A549 (cell line): ENCODE measurements at regions not wholly inside any gene's neighbourhood (a gene's known extent, or its start where the extent isn't known, plus 50 kb on each side); places are given as distances from the start of the nearest gene placed in this dataset.

Source experiments
- ATAC-seq, 2 experiments: fragments of 200-7000 bp in 1 of 2; fragments of >200 bp in 1 of 2; cut with Nextera tagmentation in 1 of 2; cut with Tn5 transposase in 1 of 2; 3 replicates each; pipeline versions ENCODE4 v1.8.0 to v1.9.1; 2018 to 2020; ENCODE audit warnings: mild to moderate bottlenecking in 1 of 2, moderate library complexity in 1 of 2
- CTCF ChIA-PET: fragments of 300-600 bp; sonication (Branson Sonifier 250); formaldehyde crosslinking; extraction: SDS; loops from one replicate; lab custom pipeline; 2021; ENCODE audit warnings: antibody characterized with exemption, inconsistent platforms; lab: Yijun Ruan, JAX
- POLR2A ChIA-PET: fragments of 350-600 bp; formaldehyde crosslinking; extraction: SDS; loops from one replicate; lab custom pipeline; 2021; ENCODE audit warnings: antibody characterized with exemption, inconsistent platforms; lab: Yijun Ruan, JAX
- DNase-seq, 2 experiments: peaks; one replicate each; pipeline versions ENCODE4 v3.0.0 to v3.0.0-alpha.2; 2011 to 2016; ENCODE audit warnings: low read depth in 1 of 2, low spot score in 1 of 2
- FAIRE-seq: peaks from 2 replicates; lab custom pipeline; 2011; peaks lifted over from hg19 to GRCh38; lab: Jason Lieb, UNC
- H3K27ac ChIP-seq, 2 experiments: fragments of >200 bp; sonication (Bioruptor Twin); formaldehyde crosslinking; 3 replicates each; pipeline ENCODE4 v1.5.1; 2016 to 2017
- H3K4me1 ChIP-seq: fragments of >200 bp; sonication (Bioruptor Twin); formaldehyde crosslinking; 3 replicates; pipeline ENCODE4 v1.6.1; 2016
- H3K4me2 ChIP-seq: fragments of >200 bp; sonication (Bioruptor Twin); formaldehyde crosslinking; 3 replicates; pipeline ENCODE4 v1.6.1; 2016
- H3K4me3 ChIP-seq: fragments of >200 bp; sonication (Bioruptor Twin); formaldehyde crosslinking; 3 replicates; pipeline ENCODE4 v1.5.1; 2016
- H3K9me3 ChIP-seq: fragments of >200 bp; sonication (Bioruptor Twin); formaldehyde crosslinking; 3 replicates; pipeline ENCODE4 v1.6.1; 2016
- CBX2 ChIP-seq: fragments of 200-600 bp; sonication (generic); IDR thresholded peaks from 2 replicates; pipeline ENCODE4 v1.6.1; 2016; ENCODE audit warnings: low read depth, mild to moderate bottlenecking, borderline replicate concordance
- CBX8 ChIP-seq: fragments of 200-600 bp; sonication (generic); IDR thresholded peaks from 2 replicates; pipeline ENCODE4 v1.6.1; 2016
- CHD4 ChIP-seq: fragments of 200-600 bp; sonication (generic); IDR thresholded peaks from 2 replicates; pipeline ENCODE4 v1.6.1; 2016; ENCODE audit warnings: antibody characterized with exemption, mild to moderate bottlenecking, borderline replicate concordance
- E2F6 ChIP-seq: IDR thresholded peaks from 2 replicates; pipeline ENCODE4 v1.6.1; 2012; ENCODE audit warnings: low read depth, borderline replicate concordance
- EHF ChIP-seq: fragments of 250-450 bp; sonication (Bioruptor Pico); IDR thresholded peaks from 2 replicates; pipeline ENCODE4 v1.5.0; 2020; ENCODE audit warnings: mild to moderate bottlenecking
- ESRRA ChIP-seq: fragments of 150-350 bp; IDR thresholded peaks from 2 replicates; pipeline ENCODE4 v1.6.1; 2014; ENCODE audit warnings: mild to moderate bottlenecking, low read length, borderline replicate concordance
- FOSL2 ChIP-seq, 2 experiments: fragments of 450-650 bp in 1 of 2; fragments of >200 bp in 1 of 2; sonication (Bioruptor Twin) in 1 of 2; formaldehyde crosslinking; IDR thresholded peaks; 2 replicates each; pipeline versions ENCODE4 v1.5.0 to v1.6.1; 2016 to 2020; ENCODE audit warnings: mild to moderate bottlenecking in 1 of 2, moderate library complexity in 1 of 2
- FOXS1 ChIP-seq: fragments of 250-450 bp; sonication (Bioruptor Pico); IDR thresholded peaks from 2 replicates; pipeline ENCODE4 v1.5.0; 2020; ENCODE audit warnings: mild to moderate bottlenecking, moderate library complexity
- HES2 ChIP-seq: fragments of >200 bp; sonication (Bioruptor Twin); formaldehyde crosslinking; IDR thresholded peaks from 2 replicates; pipeline ENCODE4 v1.6.1; 2016
- HOXA7 ChIP-seq: fragments of 250-450 bp; sonication (Bioruptor Pico); IDR thresholded peaks from 2 replicates; pipeline ENCODE4 v1.5.0; 2020; ENCODE audit warnings: mild to moderate bottlenecking, moderate library complexity
- HOXB13 ChIP-seq: fragments of 250-450 bp; sonication (Bioruptor Pico); IDR thresholded peaks from 2 replicates; pipeline ENCODE4 v1.5.0; 2020; ENCODE audit warnings: low read depth, mild to moderate bottlenecking, moderate library complexity
- JUN ChIP-seq, 2 experiments: fragments of >200 bp; sonication (Bioruptor Twin); formaldehyde crosslinking; IDR thresholded peaks; 2 replicates in 1 of 2; 3 replicates in 1 of 2; pipeline ENCODE4 v1.6.1; 2016 to 2017
- MAFK ChIP-seq: fragments of 450-650 bp; IDR thresholded peaks from 2 replicates; pipeline ENCODE4 v1.6.1; 2014; ENCODE audit not compliant: partially characterized antibody
- NFE2L2 ChIP-seq: fragments of 150-350 bp; conservative IDR thresholded peaks from 2 replicates; pipeline ENCODE4 v1.6.1; 2014; ENCODE audit warnings: low read length
- POLR2A ChIP-seq: IDR thresholded peaks from 2 replicates; pipeline ENCODE4 v1.6.1; 2012; ENCODE audit warnings: mild to moderate bottlenecking, low read length
- RFX5 ChIP-seq: fragments of 450-650 bp; IDR thresholded peaks from 2 replicates; pipeline ENCODE4 v1.7.1; 2014; ENCODE audit warnings: antibody characterized with exemption, mild to moderate bottlenecking, moderate library complexity
- RNF2 ChIP-seq: fragments of 200-600 bp; sonication (generic); IDR thresholded peaks from 2 replicates; pipeline ENCODE4 v1.6.1; 2016; ENCODE audit warnings: low read depth, mild to moderate bottlenecking, antibody characterized with exemption, moderate library complexity, borderline replicate concordance
- SREBF2 ChIP-seq: fragments of 450-650 bp; IDR thresholded peaks from 2 replicates; pipeline ENCODE4 v1.6.1; 2014; ENCODE audit warnings: mild to moderate bottlenecking, moderate library complexity
- TP53 ChIP-seq: fragments of 250-450 bp; sonication (Bioruptor Pico); IDR thresholded peaks from 2 replicates; pipeline ENCODE4 v1.5.0; 2021; ENCODE audit warnings: mild to moderate bottlenecking, moderate library complexity
- ZNF302 ChIP-seq: fragments of 250-450 bp; sonication (Bioruptor Pico); IDR thresholded peaks from 2 replicates; pipeline ENCODE4 v1.9.0; 2021; ENCODE audit warnings: inconsistent platforms, mild to moderate bottlenecking, moderate library complexity
- ZSCAN20 ChIP-seq: fragments of 250-450 bp; sonication (Bioruptor Pico); IDR thresholded peaks from 2 replicates; pipeline ENCODE4 v1.8.0; 2022; ENCODE audit warnings: mild to moderate bottlenecking, moderate library complexity
- WGBS: methylation state at CpG from one replicate; pipeline ENCODE4 v1.1.6; 2017; ENCODE audit errors: missing lambda C conversion rate; 5-methylcytosine and 5-hydroxymethylcytosine counted together
- TF ChIP-seq, protein P1 (sequence below): IDR thresholded peaks from 2 replicates; pipeline ENCODE4 v1.6.1; 2012
- TF ChIP-seq, protein P2 (sequence below): fragments of 250-450 bp; sonication (Bioruptor Pico); IDR thresholded peaks from 2 replicates; pipeline ENCODE4 v1.5.0; 2021; ENCODE audit warnings: mild to moderate bottlenecking, moderate library complexity, borderline replicate concordance

- Histone ChIP-seq H3K4me1 (no peaks in the 10 kb centered on the region), H3K4me3 (no peak overlapping the region), H3K27ac (no peak overlapping the region), H3K9me3 (no peaks in the 10 kb centered on the region), H3K4me2 (no peak overlapping the region)
- no peak for DNase-seq
- POLR2A ChIA-PET: no interaction called here
- TF ChIP-seq CBX2 (no peak), ESRRA (no peak), ZNF302 (CRISPR knock-in tag) (no peak), RFX5 (no peak)
- WGBS: 3% methylated on average over 1 of the region's 1 CpG
- FAIRE-seq: no peak
- CTCF ChIA-PET: no interaction called here
- no peak for ATAC-seq
Observed at GRCh38 chr13:104733427-104733826, 1667.2 kb upstream of the SLC10A2 start.

DNA sequence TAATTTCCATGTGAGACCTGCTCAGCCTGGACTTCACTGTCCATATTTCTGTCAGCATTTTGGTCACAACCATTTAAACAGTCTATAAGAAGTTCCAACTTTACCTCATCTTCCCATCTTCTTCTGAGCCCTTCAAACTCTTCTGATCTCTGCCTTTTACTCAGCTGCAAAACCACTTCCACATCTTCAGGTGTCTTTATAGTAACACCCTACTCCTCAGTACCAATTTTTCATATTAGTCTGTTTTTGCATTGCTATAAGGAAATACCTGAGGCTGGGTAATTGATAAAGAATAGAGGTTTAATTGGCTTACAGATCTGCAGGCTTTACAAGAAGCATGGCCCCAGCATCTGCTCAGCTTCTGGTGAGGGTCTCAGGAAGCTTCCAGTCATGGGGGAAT, 1648.9 kb upstream of the SLC10A2 start:
- Histone ChIP-seq H3K4me1 (no peaks in the 10 kb centered on the region), H3K4me2 (no peak overlapping the region), H3K4me3 (no peak overlapping the region), H3K27ac (no peak overlapping the region), H3K9me3 (no peaks in the 10 kb centered on the region)
- no peak for TF ChIP-seq POLR2A
- TF ChIP-seq, protein P1, sequence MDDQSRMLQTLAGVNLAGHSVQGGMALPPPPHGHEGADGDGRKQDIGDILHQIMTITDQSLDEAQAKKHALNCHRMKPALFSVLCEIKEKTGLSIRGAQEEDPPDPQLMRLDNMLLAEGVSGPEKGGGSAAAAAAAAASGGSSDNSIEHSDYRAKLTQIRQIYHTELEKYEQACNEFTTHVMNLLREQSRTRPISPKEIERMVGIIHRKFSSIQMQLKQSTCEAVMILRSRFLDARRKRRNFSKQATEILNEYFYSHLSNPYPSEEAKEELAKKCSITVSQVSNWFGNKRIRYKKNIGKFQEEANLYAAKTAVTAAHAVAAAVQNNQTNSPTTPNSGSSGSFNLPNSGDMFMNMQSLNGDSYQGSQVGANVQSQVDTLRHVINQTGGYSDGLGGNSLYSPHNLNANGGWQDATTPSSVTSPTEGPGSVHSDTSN: no peak
- no peak for TF ChIP-seq CBX2
- TF ChIP-seq RNF2: no peak
- TF ChIP-seq CHD4: no peak
- TF ChIP-seq ESRRA: no peak
- DNase-seq (no peak), FAIRE-seq (no peak), ATAC-seq (no peak)
- ChIA-PET POLR2A (no interaction called here), CTCF (no interaction called here)

GRCh38 chr13:104705031-104705750, 1639.0 kb upstream of the SLC10A2 start:
- ChIA-PET CTCF (no interaction called here), POLR2A (no interaction called here)
- 3% methylated on average over 7 of the region's 7 CpGs for WGBS
- FAIRE-seq: no peak
- Histone ChIP-seq H3K4me1 (no peaks in the 10 kb centered on the region), H3K4me3 (no peak overlapping the region), H3K4me2 (no peak overlapping the region), H3K27ac (no peak overlapping the region), H3K9me3 (no peaks in the 10 kb centered on the region)
- DNase-seq: no peak
- TF ChIP-seq, protein P2, sequence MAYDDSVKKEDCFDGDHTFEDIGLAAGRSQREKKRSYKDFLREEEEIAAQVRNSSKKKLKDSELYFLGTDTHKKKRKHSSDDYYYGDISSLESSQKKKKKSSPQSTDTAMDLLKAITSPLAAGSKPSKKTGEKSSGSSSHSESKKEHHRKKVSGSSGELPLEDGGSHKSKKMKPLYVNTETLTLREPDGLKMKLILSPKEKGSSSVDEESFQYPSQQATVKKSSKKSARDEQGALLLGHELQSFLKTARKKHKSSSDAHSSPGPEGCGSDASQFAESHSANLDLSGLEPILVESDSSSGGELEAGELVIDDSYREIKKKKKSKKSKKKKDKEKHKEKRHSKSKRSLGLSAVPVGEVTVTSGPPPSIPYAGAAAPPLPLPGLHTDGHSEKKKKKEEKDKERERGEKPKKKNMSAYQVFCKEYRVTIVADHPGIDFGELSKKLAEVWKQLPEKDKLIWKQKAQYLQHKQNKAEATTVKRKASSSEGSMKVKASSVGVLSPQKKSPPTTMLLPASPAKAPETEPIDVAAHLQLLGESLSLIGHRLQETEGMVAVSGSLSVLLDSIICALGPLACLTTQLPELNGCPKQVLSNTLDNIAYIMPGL (CRISPR knock-in tag): no peak
- TF ChIP-seq ZSCAN20 (CRISPR knock-in tag) (no peak), CHD4 (no peak), MAFK (peak; percentile 81), EHF (no peak)
- no peak for ATAC-seq

DNA sequence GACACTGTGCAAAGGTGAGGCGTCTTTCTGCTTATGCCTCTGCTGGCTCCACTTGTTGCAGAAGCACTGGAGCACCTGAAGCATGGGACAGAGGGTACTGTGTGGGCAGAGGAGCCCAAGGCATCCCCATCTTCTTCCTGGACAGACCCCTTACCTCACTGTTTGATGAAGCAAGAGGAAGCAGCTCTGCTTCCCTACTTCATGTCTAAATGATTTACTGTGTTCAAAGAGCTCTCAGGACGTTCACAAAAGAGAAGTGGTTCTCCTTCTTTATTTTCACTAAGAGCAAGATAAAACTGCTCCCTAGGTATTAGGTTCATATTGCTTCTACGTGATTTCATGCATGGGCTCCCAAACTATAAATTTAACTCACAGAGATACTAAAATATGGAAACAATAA, 1635.4 kb upstream of the SLC10A2 start:
- H3K4me3 ChIP-seq: no peak overlapping the region
- H3K4me2 ChIP-seq: no peak overlapping the region
- ChIA-PET POLR2A (no interaction called here), CTCF (no interaction called here)
- no peak for FAIRE-seq
- no peaks in the 10 kb centered on the region for H3K4me1 ChIP-seq
- WGBS: 2% methylated on average over 3 of the region's 3 CpGs
- H3K9me3 ChIP-seq: no peaks in the 10 kb centered on the region
- no peak for ATAC-seq
- no peak for DNase-seq
- H3K27ac ChIP-seq: no peak overlapping the region
- no peak for TF ChIP-seq RFX5
- no peak for TF ChIP-seq E2F6
- no peak for TF ChIP-seq CBX8
- no peak for TF ChIP-seq HOXB13 (CRISPR knock-in tag)
- no peak for TF ChIP-seq SREBF2
- TF ChIP-seq JUN (IDR thresholded peaks at IDR 0.05): no peak
- no peak for TF ChIP-seq CBX2
- TF ChIP-seq ZSCAN20 (CRISPR knock-in tag): no peak
- no peak for TF ChIP-seq NFE2L2
- no peak for TF ChIP-seq FOSL2 (IDR thresholded peaks at IDR 0.05)
- TF ChIP-seq FOSL2 (CRISPR knock-in tag; IDR thresholded peaks at IDR 0.05): no peak
- TF ChIP-seq TP53 (CRISPR knock-in tag): no peak
- TF ChIP-seq, protein P2 (CRISPR knock-in tag): no peak
- no peak for TF ChIP-seq HOXA7 (CRISPR knock-in tag)
- no peak for TF ChIP-seq HES2
- no peak for TF ChIP-seq FOXS1 (CRISPR knock-in tag)
